Cardiac muscle cell (in vitro differentiated cells and primary cell): ENCODE measurements at regions not wholly inside any gene's neighbourhood (a gene's known extent, or its start where the extent isn't known, plus 50 kb on each side); places are given as distances from the start of the nearest gene placed in this dataset.

Experiments used
- DNase-seq, 2 donors: peaks; one replicate each; pipeline versions ENCODE4 v3.0.0 to v3.0.0-alpha.2; 2010 to 2017; ENCODE audit warnings: low read depth in 1 of 2, low spot score in 1 of 2
- H3K27ac ChIP-seq: fragments of 200-600 bp; sonication (generic); 2 replicates; pipeline ENCODE4 v1.5.1; 2016
- H3K27me3 ChIP-seq: fragments of 200-600 bp; sonication (generic); 2 replicates; pipeline ENCODE4 v1.6.0; 2016; ENCODE audit warnings: control low read depth
- H3K36me3 ChIP-seq: fragments of 200-600 bp; sonication (generic); 2 replicates; pipeline ENCODE4 v1.5.1; 2016; ENCODE audit warnings: control low read depth
- H3K4me1 ChIP-seq: fragments of 200-600 bp; sonication (generic); 2 replicates; pipeline ENCODE4 v1.8.1; 2017; ENCODE audit warnings: low read depth, mild to moderate bottlenecking, mixed run types
- H3K4me3 ChIP-seq: fragments of 200-600 bp; sonication (generic); 2 replicates; pipeline ENCODE4 v1.5.1; 2016; ENCODE audit warnings: mild to moderate bottlenecking
- H3K9me3 ChIP-seq: fragments of 200-600 bp; sonication (generic); 2 replicates; pipeline ENCODE4 v1.5.1; 2017; ENCODE audit warnings: low read depth, mild to moderate bottlenecking, control low read depth
- TF ChIP-seq, protein P1 (sequence below): IDR thresholded peaks from 2 replicates; pipeline ENCODE4 v1.5.1; 2012; ENCODE audit warnings: low read depth, mild to moderate bottlenecking, low read length

- TF ChIP-seq, protein P1, sequence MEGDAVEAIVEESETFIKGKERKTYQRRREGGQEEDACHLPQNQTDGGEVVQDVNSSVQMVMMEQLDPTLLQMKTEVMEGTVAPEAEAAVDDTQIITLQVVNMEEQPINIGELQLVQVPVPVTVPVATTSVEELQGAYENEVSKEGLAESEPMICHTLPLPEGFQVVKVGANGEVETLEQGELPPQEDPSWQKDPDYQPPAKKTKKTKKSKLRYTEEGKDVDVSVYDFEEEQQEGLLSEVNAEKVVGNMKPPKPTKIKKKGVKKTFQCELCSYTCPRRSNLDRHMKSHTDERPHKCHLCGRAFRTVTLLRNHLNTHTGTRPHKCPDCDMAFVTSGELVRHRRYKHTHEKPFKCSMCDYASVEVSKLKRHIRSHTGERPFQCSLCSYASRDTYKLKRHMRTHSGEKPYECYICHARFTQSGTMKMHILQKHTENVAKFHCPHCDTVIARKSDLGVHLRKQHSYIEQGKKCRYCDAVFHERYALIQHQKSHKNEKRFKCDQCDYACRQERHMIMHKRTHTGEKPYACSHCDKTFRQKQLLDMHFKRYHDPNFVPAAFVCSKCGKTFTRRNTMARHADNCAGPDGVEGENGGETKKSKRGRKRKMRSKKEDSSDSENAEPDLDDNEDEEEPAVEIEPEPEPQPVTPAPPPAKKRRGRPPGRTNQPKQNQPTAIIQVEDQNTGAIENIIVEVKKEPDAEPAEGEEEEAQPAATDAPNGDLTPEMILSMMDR, result no peak
- DNase-seq, result no peak
- Histone ChIP-seq H3K27ac (no peak overlapping the region), H3K4me1 (no peaks in the 10 kb centered on the region), H3K9me3 (no peaks in the 10 kb centered on the region), H3K27me3 (no peaks in the 10 kb centered on the region), H3K36me3 (no peaks in the 10 kb centered on the region), H3K4me3 (no peak overlapping the region)
Observed at GRCh38 chr13:80751854-80752253, 410.9 kb upstream of the SPRY2 start.

- Histone ChIP-seq H3K36me3 (no peaks in the 10 kb centered on the region), H3K9me3 (no peaks in the 10 kb centered on the region), H3K27ac (no peak overlapping the region), H3K4me1 (no peaks in the 10 kb centered on the region), H3K4me3 (no peak overlapping the region), H3K27me3 (no peaks in the 10 kb centered on the region)
- DNase-seq, result no peak
- TF ChIP-seq, protein P1, result no peak
Observed at GRCh38 chr13:80744147-80744914, 403.4 kb upstream of the SPRY2 start.

GRCh38 chr13:80742033-80742432 is 401.1 kb upstream of the SPRY2 start:
- Histone ChIP-seq H3K4me1 (peaks cover 6% of the 10 kb centered on the region), H3K27me3 (no peaks in the 10 kb centered on the region), H3K36me3 (no peaks in the 10 kb centered on the region), H3K27ac (no peak overlapping the region), H3K9me3 (no peaks in the 10 kb centered on the region), H3K4me3 (no peak overlapping the region)
- DNase-seq, result peak in 1 of 2 donors; percentile 21
- TF ChIP-seq, protein P1, result no peak

DNA sequence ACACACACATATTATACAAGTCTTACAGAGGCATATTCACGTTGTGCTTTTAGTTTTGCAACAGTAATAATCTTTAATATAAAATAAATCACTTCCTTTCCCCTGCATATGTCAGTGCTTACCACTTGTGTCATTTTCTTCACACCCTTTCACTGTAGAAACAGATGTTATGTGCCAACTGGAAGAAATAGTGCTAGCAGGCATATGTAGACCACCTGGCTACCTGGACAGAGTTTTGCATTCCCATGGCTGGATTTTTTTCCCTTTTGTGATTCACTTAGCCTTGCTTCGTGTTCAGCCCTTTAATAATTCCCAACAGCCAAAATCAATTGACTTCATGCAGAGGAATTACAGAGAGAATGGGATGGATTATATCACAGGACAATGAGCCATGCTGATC is 399.1 kb upstream of the SPRY2 start:
- Histone ChIP-seq H3K27ac (no peak overlapping the region), H3K27me3 (no peaks in the 10 kb centered on the region)
- no peak for DNase-seq

DNA sequence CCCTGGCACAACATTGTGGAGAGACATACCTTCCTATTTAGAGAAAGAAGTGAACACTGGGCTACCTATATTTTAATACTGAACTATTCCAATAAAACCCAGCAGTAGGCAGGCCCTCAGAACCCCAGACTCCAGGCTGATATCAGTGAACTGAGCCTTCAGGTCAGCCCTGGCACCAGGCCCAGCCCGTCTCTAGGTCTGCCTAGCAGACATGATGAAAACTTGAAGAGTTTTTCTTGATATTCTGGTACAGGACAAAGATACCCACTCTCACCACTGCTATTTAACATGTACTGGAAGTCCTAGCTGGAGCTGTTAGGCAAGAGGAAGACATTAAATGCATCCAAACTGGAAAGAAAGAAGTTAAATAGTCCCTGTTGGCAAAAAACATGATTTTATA is 396.6 kb upstream of the SPRY2 start:
- TF ChIP-seq, protein P1, result no peak
- Histone ChIP-seq H3K4me3 (no peak overlapping the region), H3K27me3 (no peaks in the 10 kb centered on the region), H3K36me3 (no peaks in the 10 kb centered on the region), H3K27ac (peak overlapping the region; percentile 15), H3K9me3 (no peaks in the 10 kb centered on the region), H3K4me1 (peaks cover 8% of the 10 kb centered on the region)
- peak; percentile 11 to 89 for DNase-seq

More for the DNA sequence above, 399.1 kb upstream of the SPRY2 start:
- TF ChIP-seq, protein P1, result no peak
- Histone ChIP-seq H3K4me3 (no peak overlapping the region), H3K9me3 (no peaks in the 10 kb centered on the region), H3K36me3 (no peaks in the 10 kb centered on the region), H3K4me1 (peaks cover 8% of the 10 kb centered on the region)
